Central memory CD4-positive, alpha-beta T cell (primary cell): ENCODE measurements at regions not wholly inside any gene's neighbourhood (a gene's known extent, or its start where the extent isn't known, plus 50 kb on each side); places are given as distances from the start of the nearest gene placed in this dataset.
"Not testable (repeated sequence)": the region's sequence is repeated elsewhere in the genome, so short reads cannot be mapped to it uniquely, and the experiment has no call there.

Source experiments
- DNase-seq: peaks from one replicate; pipeline ENCODE4 v3.0.0; 2022

DNA sequence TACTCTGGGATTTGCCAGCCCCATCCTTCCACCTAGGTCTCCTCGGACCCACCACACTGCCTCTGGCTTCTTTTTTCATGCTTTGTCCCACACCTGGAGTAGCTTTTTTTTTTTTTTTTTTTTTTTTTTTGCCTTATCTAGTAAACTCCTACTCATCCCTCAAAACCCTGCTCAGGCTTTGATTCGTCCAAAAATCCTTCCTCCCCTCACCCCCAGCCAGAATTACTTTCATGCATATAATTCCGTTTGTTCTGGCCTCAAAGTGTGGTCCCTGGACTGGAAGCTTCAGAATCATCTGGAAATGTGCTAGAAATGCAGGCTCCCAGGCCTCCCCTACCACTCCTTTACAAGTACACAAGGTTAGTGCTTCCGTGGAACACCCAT is 320.1 kb downstream of the PTTG2 start:
- no peak for DNase-seq

DNA sequence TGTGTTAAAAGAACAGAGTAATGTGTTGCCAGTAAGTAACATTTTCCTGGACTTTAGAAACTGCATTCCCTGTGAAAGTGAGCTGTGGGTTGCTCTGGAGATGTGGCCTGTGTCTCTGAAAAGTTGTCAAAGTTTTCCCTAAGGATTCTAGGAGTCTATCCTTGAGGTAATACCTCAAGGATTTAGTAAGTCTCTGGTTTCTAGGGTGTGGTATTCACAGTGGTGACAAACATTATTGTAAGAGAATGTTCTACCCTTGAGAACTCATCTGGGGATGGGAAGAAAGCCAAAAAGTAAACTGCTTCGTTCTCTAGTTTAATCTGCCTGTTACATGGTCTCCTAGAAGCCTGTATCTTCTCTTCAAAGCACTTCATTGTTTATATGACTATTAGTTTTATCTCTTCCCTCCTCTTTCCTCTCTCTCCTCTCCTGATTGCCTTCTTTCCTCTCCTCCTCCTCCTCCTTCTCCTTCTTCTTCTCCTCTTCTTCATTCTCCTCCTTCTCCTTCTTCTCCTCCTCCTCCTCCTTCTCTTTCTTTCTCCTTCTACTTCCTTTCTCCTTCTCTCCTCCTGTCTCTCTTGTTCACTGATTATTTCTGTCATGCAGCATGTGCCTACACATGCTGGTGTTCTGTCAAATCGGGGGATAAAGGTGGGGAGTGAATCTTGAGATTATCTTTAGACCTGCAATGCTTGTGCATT is 321.3 kb downstream of the PTTG2 start:
- no peak for DNase-seq

GRCh38 chr4:38283724-38284123 is 323.5 kb downstream of the PTTG2 start:
- no peak for DNase-seq

GRCh38 chr4:38284294-38285030 is 324.3 kb downstream of the PTTG2 start:
- DNase-seq, result no peak

GRCh38 chr4:38287101-38287851 is 327.1 kb downstream of the PTTG2 start:
- DNase-seq, result no peak

GRCh38 chr4:38289553-38289952 is 329.4 kb downstream of the PTTG2 start:
- no peak for DNase-seq

- no peak for DNase-seq
These were observed 330.2 kb downstream of the PTTG2 start for GRCh38 chr4:38290366-38290765.

DNA sequence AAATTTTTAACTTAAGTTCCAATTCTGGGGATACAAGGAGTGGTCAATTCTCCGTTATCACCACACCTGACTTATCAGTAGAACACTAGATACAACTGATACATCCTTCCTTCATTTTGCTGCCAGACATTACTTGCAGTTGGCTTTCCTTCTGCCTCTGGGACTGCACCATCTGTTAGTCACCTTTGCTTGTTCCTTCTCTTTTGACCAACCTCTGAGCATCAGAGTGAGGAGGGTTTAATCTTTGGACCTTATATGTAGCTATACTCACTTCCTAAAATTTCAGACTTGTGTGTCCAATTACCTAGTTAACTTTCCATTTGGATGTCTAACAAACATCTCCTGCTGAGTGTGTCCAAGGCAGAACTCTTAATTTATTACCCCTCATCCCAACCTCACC is 330.7 kb downstream of the PTTG2 start:
- no peak for DNase-seq

- no peak for DNase-seq
These were observed 332.3 kb downstream of the PTTG2 start for GRCh38 chr4:38292529-38292928.

GRCh38 chr4:38294238-38294637 is 334.0 kb downstream of the PTTG2 start:
- no peak for DNase-seq

- no peak for DNase-seq
These were observed 336.9 kb downstream of the PTTG2 start for GRCh38 chr4:38297061-38297460.

DNA sequence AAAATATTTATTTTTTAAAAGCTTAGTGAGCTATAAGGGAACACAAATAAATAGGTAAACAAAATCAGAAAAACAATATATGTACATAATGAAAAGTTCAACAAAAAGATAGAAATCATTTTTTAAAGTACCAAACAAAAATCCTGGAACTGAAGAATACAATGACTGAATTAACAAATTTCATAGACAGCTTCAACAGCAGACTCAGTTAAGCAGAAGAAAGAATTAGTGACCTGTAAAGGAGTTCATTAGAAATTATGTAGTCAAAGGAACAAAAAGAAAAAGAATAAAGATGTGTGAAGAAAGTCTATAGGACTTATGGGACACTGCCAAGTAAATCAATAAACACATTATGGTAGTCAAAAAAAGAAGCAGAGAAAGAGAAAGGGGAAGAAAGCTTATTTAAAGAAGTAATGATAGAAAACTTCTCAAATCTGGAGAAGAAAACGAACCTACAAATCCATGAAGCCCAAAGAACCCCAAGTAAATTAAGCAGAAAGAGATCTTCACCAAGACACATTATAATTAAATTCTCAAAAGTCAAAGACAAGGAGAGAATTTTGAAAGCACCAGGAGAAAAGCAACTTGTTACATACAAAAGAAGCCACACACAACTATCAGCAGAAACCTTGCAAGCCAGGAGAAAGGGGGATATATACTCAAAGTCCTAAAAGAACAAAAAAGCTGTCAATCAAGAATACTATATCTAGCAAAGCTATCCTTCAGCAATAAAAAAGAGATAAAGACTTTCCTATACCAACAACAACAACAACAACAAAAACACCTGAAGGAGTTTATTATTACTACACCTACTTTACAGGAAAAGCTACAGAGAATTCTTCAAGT is 338.9 kb downstream of the PTTG2 start:
- no peak for DNase-seq

DNA sequence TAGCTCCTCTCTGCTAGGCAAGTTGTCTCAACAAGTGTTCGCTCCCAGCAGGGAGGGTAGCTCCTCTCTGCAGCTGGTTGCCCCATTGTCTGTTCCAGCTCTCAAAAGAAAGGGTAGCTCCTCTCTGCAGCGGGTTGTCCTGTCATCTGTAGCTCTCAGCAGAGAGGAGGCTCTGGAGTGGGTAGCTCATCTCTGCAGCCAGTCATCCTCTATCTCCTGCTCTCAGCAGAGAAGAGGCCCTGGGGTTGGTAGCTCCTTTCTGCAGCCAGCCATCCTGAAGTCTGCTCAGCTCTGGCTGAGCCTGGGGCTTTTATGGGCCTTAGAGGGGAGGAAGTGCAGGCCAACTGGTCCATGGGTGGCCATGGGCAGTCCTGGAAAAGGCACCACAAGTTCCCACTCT is 342.7 kb downstream of the PTTG2 start:
- DNase-seq, result no peak

DNA sequence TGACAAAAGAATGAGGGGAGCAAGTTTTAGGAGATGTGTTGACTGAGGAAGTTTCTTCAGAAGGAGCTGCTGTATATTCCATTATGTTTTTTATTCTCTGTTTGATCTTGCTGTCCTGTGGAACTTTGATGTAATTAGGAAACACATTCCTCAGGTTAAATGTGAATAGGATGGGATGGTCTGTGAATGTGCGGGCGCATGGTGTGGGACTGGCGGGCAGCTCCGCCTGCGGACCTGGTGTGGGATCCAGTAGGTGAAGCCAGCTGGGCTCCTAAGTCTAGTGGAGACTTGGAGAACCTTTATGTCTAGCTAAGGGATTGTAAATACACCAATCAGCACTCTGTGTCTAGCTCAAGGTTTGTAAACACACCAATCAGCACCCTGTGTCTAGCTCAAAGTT is 344.3 kb downstream of the PTTG2 start:
- DNase-seq, result not testable (repeated sequence)

DNA sequence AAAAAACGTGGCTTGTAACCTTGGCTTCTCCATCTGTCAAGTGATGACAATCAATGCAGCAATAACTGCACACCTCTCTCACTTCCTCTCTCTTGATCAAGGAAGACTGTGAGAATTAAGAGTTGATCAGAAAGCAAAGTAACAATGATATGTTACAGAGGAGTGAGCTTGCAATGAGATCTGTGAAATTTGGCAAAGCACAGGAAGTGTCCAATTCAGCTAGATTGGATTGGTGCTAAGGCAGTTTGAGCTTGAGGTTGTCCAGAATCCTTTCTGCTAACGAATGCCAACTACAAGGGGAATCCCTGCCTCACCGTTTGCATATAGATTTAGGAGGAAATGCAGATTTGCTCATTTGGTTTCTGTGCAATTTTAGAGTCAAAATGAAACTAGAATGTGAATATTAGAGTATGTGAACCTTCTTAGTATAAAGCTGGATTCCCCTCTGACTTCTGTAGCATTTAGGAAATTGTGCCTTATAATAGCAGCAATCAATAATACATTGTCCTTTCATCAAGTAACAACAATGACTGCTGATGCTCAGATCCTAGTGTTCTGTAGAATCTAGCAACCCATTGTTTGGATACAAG is 346.4 kb downstream of the PTTG2 start:
- DNase-seq, result no peak

GRCh38 chr4:38308728-38309311 is 348.6 kb downstream of the PTTG2 start:
- no peak for DNase-seq

DNA sequence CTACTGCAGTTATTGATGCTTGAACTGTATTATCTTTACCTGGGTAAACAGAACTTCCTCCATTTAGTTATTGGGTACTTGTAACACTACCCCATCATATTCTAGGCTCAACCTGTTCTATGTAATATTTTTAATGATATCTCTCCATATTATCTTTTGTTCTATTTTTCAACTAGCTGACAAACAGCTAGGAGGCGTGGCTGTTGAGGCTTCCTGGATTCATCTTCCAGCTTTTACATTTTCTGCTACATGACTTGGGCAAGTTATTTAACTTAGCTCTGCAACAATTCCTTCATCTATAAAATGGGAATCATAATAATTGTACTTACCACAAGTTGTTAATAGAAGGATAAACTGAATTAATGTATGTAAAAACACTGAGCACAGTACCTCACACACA is 349.3 kb downstream of the PTTG2 start:
- no peak for DNase-seq

DNA sequence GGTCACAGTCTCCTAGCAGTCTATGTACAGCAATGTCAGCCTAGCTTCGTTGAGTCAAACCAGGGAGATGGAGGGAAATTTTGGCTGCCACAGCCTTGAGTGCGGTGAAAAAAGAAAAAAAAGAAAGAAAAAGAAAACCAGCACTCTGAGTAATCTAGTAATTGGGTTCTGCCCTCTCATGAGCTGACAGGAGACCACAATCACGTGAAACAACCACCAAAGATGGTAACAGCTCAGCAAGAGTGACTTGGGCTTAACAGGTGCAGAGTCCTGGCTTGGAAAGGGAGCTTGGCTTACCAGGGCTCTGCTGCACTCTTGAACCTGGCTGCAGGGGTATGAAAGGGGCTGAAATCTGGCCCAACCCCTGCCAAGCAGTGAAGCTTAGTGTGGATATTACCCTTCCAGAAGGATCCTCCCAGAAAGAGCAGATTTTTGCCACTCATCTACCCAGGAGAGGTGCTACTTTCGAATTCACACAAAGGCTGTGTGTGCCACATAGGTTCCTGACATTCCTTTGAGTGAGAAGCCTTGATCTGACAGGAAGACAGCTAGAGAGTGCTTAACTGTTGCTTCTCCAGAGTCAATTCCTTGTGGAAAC is 350.3 kb downstream of the PTTG2 start:
- peak; percentile 89 for DNase-seq

- no peak for DNase-seq
These were observed 351.4 kb downstream of the PTTG2 start for GRCh38 chr4:38311495-38312126.

DNA sequence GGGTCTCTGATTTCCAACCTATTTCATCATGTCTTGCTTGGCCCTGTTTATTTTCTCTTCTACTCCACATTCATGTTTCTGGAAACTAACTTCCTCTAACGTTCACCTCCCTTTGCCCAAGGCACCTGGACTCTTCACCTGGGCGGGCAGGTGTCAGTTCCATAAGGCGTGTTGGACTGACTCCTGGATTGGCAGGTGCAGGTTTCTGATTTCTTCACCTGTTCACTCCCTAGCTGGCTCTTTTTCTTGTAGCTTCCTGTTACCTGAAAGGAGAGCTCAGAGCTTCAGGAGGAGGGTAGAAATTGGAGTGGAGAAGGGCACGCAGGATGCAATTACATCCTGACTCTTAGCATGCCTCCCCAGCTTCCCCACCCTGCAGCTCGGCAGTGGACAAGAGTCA is 350.8 kb upstream of the KLF3 start:
- DNase-seq, result no peak

DNA sequence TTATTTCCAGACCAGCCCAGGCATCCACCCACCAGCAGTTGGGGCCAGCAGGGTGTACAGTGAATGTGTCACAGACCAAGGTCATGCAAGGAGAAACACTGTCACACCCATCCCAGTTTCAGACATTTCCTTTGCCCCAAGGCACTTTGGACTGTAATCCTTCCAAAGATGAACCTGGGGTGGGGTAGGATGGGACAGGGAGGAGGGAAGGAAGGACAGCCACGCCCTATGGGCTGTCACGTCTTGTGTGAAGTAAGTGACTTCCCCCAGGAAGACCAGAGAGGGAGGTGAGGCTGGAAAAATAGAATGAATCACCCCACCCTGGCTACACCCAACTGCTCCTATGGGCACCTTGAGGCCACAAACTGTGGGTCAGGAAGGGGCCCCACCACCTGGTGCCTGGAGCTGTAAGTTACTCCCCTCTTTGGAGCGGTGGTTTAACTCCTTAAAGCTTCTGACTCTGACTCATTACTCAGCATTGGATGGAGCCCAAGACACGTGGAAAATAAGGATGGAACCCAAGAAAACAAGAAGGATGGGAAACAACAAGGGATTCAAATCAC is 349.9 kb upstream of the KLF3 start:
- DNase-seq, result no peak
